ENCODE measurements at regions not wholly inside any gene's neighbourhood (a gene's known extent, or its start where the extent isn't known, plus 50 kb on each side); places are given as distances from the start of the nearest gene placed in this dataset.

- no peak overlapping the region for H2AFZ ChIP-seq (ENCODE audit: low read length)
- TF ChIP-seq EZH2phosphoT487 (IDR thresholded peaks at IDR 0.05; ENCODE audit: borderline replicate concordance, low read length) (no peak), EZH2 (IDR thresholded peaks at IDR 0.05; ENCODE audit: low read length, unreplicated experiment) (no peak), CTCF (conservative IDR thresholded peaks at IDR 0.05; ENCODE audit: low read depth, low read length) (peak; percentile 51)
- H3F3A ChIP-seq (ENCODE audit: low read length, unreplicated experiment): no peaks in the 10 kb centered on the region
- H3K79me2 ChIP-seq (ENCODE audit: low read length): no peaks in the 10 kb centered on the region
- no TSS peak for BruUV-seq (replicated peaks)
- no peak overlapping the region for H3K4me3 ChIP-seq (ENCODE audit: low read length)
- H3K27ac ChIP-seq (ENCODE audit: low read length): no peak overlapping the region
- CTCF ChIA-PET: no interaction called here
- H4K20me1 ChIP-seq (ENCODE audit: low read length): no peaks in the 10 kb centered on the region
- no peaks in the 10 kb centered on the region for H3K27me3 ChIP-seq (ENCODE audit: low read length)
- H3K4me1 ChIP-seq (ENCODE audit: insufficient read depth, low read length): no peaks in the 10 kb centered on the region
- peaks cover 9% of the 10 kb centered on the region; the same call in 1 of the 2 replicates for H3K9me3 ChIP-seq (ENCODE audit: low read length)
- no peaks in the 10 kb centered on the region for H3K9me2 ChIP-seq (replicated peaks; ENCODE audit: low read length)
- DNase-seq: peak; percentile 23
- H3K36me3 ChIP-seq (ENCODE audit: low read depth, low read length): no peaks in the 10 kb centered on the region; the same call in 1 of the 2 replicates
- H3K9ac ChIP-seq (ENCODE audit: low read length): no peak overlapping the region
- POLR2A ChIA-PET (ENCODE audit: unreplicated experiment): no interaction called here
- no peak for ATAC-seq
- no peak overlapping the region for H3K4me2 ChIP-seq (ENCODE audit: low read length)
- intact Hi-C loops (cut with micrococcal nuclease): no loop called here
Measured at GRCh38 chr2:184527058-184527457, 71.3 kb upstream of the ZNF804A start.

DNA sequence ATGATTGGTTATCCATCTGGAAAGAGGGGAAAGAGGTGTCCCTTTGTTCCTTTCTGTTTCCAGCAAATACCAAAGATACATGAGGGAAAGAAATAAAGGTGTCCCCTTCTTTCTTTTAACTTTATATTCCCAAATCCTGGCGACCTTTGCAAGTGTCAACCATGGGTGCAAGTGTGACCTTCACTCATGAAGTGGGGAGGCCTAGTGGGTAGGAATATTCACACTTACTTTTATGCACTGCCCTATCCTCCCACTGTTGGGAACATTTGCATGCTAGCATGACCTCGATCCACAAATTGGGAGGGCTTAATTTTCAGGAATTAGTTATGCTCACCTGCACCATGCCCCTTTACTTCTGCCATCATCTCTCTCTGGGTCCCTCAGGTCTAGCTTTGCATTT, 70.2 kb upstream of the ZNF804A start:
- TF ChIP-seq EZH2phosphoT487 (IDR thresholded peaks at IDR 0.05; ENCODE audit: borderline replicate concordance, low read length) (no peak), EZH2 (IDR thresholded peaks at IDR 0.05; ENCODE audit: low read length, unreplicated experiment) (no peak), CTCF (conservative IDR thresholded peaks at IDR 0.05; ENCODE audit: low read depth, low read length) (no peak)
- H3K27ac ChIP-seq (ENCODE audit: low read length): no peak overlapping the region
- intact Hi-C loops (cut with micrococcal nuclease): no loop called here

DNA sequence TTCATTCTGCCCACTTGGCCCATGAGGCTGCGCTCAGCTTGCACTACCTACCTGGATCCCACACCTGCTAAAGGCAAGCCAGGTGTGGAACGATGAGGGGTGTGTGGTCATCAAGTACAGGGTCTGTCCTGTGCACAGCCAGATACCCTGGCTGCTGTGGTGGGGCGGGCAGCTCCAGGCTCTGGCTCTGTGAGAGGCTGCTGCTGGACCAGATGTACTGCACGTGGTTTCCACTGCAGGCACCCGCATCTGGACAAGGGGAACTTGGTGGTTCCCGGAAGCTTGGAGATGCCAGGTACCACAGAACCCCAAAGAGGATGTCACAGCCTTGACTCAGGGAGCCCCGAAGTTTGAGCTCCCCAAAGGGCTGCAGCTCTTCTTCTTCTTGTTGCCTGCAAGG, 68.1 kb upstream of the ZNF804A start:
- Histone ChIP-seq H3K4me3 (ENCODE audit: low read length) (no peak overlapping the region), H3K4me1 (ENCODE audit: insufficient read depth, low read length) (no peaks in the 10 kb centered on the region), H3K9me2 (replicated peaks; ENCODE audit: low read length) (no peaks in the 10 kb centered on the region), H4K20me1 (ENCODE audit: low read length) (no peaks in the 10 kb centered on the region), H3K9ac (ENCODE audit: low read length) (no peak overlapping the region), H3K9me3 (ENCODE audit: low read length) (peaks cover 9% of the 10 kb centered on the region; the same call in 1 of the 2 replicates), H3K27me3 (ENCODE audit: low read length) (no peaks in the 10 kb centered on the region), H2AFZ (ENCODE audit: low read length) (no peak overlapping the region), H3F3A (ENCODE audit: low read length, unreplicated experiment) (no peaks in the 10 kb centered on the region), H3K79me2 (ENCODE audit: low read length) (no peaks in the 10 kb centered on the region), H3K36me3 (ENCODE audit: low read depth, low read length) (no peaks in the 10 kb centered on the region; the same call in 1 of the 2 replicates), H3K4me2 (ENCODE audit: low read length) (no peak overlapping the region), H3K27ac (ENCODE audit: low read length) (no peak overlapping the region)
- ChIA-PET CTCF (no interaction called here), POLR2A (ENCODE audit: unreplicated experiment) (no interaction called here)
- intact Hi-C loops (cut with micrococcal nuclease): no loop called here
- ATAC-seq: no peak
- DNase-seq: no peak
- BruUV-seq (replicated peaks): no TSS peak
- TF ChIP-seq EZH2phosphoT487 (IDR thresholded peaks at IDR 0.05; ENCODE audit: borderline replicate concordance, low read length) (no peak), CTCF (conservative IDR thresholded peaks at IDR 0.05; ENCODE audit: low read depth, low read length) (no peak), EZH2 (IDR thresholded peaks at IDR 0.05; ENCODE audit: low read length, unreplicated experiment) (no peak)

More for the DNA sequence above, 70.2 kb upstream of the ZNF804A start:
- no peak overlapping the region for H3K4me2 ChIP-seq (ENCODE audit: low read length)
- H3K4me3 ChIP-seq (ENCODE audit: low read length): no peak overlapping the region
- BruUV-seq (replicated peaks): no TSS peak
- no peaks in the 10 kb centered on the region for H3F3A ChIP-seq (ENCODE audit: low read length, unreplicated experiment)
- no peak for ATAC-seq
- no peaks in the 10 kb centered on the region for H3K79me2 ChIP-seq (ENCODE audit: low read length)
- H3K27me3 ChIP-seq (ENCODE audit: low read length): no peaks in the 10 kb centered on the region
- peaks cover 9% of the 10 kb centered on the region; the same call in 1 of the 2 replicates for H3K9me3 ChIP-seq (ENCODE audit: low read length)
- POLR2A ChIA-PET (ENCODE audit: unreplicated experiment): no interaction called here
- DNase-seq: no peak
- CTCF ChIA-PET: no interaction called here
- no peak overlapping the region for H3K9ac ChIP-seq (ENCODE audit: low read length)
- H3K9me2 ChIP-seq (replicated peaks; ENCODE audit: low read length): no peaks in the 10 kb centered on the region
- no peak overlapping the region for H2AFZ ChIP-seq (ENCODE audit: low read length)
- no peaks in the 10 kb centered on the region; the same call in 1 of the 2 replicates for H3K36me3 ChIP-seq (ENCODE audit: low read depth, low read length)
- H3K4me1 ChIP-seq (ENCODE audit: insufficient read depth, low read length): no peaks in the 10 kb centered on the region
- H4K20me1 ChIP-seq (ENCODE audit: low read length): no peaks in the 10 kb centered on the region
